ENCODE measurements at regions not wholly inside any gene's neighbourhood (a gene's known extent, or its start where the extent isn't known, plus 50 kb on each side); places are given as distances from the start of the nearest gene placed in this dataset.

- TF ChIP-seq EP300 (IDR thresholded peaks at IDR 0.05; ENCODE audit: borderline replicate concordance) = no peak
- no peak for TF ChIP-seq CEBPB (IDR thresholded peaks at IDR 0.05)
- TF ChIP-seq ZBTB7A (IDR thresholded peaks at IDR 0.05; ENCODE audit: low read depth) = no peak
- no peak for TF ChIP-seq FOXM1 (IDR thresholded peaks at IDR 0.05; ENCODE audit: borderline replicate concordance, low read depth)
- no peak for TF ChIP-seq RAD21 (IDR thresholded peaks at IDR 0.05; ENCODE audit: low read depth)
- no peak for TF ChIP-seq NFIC (IDR thresholded peaks at IDR 0.05)
- TF ChIP-seq EGR1 (IDR thresholded peaks at IDR 0.05) = no peak
- no peak for TF ChIP-seq TEAD4 (IDR thresholded peaks at IDR 0.05)
Measured at GRCh38 chr12:115078990-115079389, 395.0 kb upstream of the TBX3 start.

GRCh38 chr12:115078334-115078733 lies 394.4 kb upstream of the TBX3 start:
- no peak for TF ChIP-seq CEBPB (IDR thresholded peaks at IDR 0.05)

- TF ChIP-seq FOXM1 (IDR thresholded peaks at IDR 0.05; ENCODE audit: borderline replicate concordance, low read depth) = no peak
- no peak for TF ChIP-seq CEBPB (IDR thresholded peaks at IDR 0.05)
- TF ChIP-seq CREB1 (IDR thresholded peaks at IDR 0.05; ENCODE audit: low read depth) = no peak
- TF ChIP-seq RAD21 (IDR thresholded peaks at IDR 0.05; ENCODE audit: low read depth) = no peak
- TF ChIP-seq NFIC (IDR thresholded peaks at IDR 0.05) = no peak
- TF ChIP-seq, protein P1, sequence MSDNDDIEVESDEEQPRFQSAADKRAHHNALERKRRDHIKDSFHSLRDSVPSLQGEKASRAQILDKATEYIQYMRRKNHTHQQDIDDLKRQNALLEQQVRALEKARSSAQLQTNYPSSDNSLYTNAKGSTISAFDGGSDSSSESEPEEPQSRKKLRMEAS (IDR thresholded peaks at IDR 0.05) = no peak
- no peak for TF ChIP-seq EP300 (IDR thresholded peaks at IDR 0.05; ENCODE audit: borderline replicate concordance)
- TF ChIP-seq TCF12 (IDR thresholded peaks at IDR 0.05; ENCODE audit: low read depth) = no peak
- no peak for TF ChIP-seq TAF1 (IDR thresholded peaks at IDR 0.05; ENCODE audit: low read depth)
Measured at GRCh38 chr12:115075552-115076170, 391.7 kb upstream of the TBX3 start.

DNA sequence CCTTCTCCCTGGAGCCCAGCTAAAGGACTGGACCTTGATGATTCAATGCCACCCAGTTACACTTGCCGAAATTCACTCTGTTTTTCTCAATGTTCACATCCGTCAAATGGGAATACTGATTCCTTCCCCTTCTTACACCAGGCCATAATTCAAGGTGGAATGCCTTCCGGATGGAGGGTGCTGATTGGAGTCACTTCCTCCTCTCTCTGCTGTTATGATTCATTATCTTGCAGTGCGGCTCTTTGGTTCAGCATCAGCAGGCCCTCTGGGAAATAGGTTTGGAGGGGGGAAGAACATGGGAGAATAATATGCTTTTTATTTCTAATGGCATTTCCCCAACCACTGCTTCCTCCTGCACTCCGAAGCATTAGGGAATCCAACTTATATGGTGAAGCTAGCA lies 390.6 kb upstream of the TBX3 start:
- no peak for TF ChIP-seq EP300 (IDR thresholded peaks at IDR 0.05; ENCODE audit: borderline replicate concordance)
- no peak for TF ChIP-seq TEAD4 (IDR thresholded peaks at IDR 0.05)
- no peak for TF ChIP-seq NFIC (IDR thresholded peaks at IDR 0.05)
- TF ChIP-seq TCF12 (IDR thresholded peaks at IDR 0.05; ENCODE audit: low read depth) = no peak
- TF ChIP-seq TAF1 (IDR thresholded peaks at IDR 0.05; ENCODE audit: low read depth) = no peak
- TF ChIP-seq USF1 (IDR thresholded peaks at IDR 0.05) = no peak
- TF ChIP-seq REST (IDR thresholded peaks at IDR 0.05; ENCODE audit: low read depth) = no peak
- TF ChIP-seq RAD21 (IDR thresholded peaks at IDR 0.05; ENCODE audit: low read depth) = no peak
- TF ChIP-seq EGR1 (IDR thresholded peaks at IDR 0.05) = no peak

- TF ChIP-seq YY1 (IDR thresholded peaks at IDR 0.05; ENCODE audit: low read depth) (no peak), TCF12 (IDR thresholded peaks at IDR 0.05; ENCODE audit: low read depth) (no peak), CEBPB (IDR thresholded peaks at IDR 0.05) (no peak), EGR1 (IDR thresholded peaks at IDR 0.05) (no peak), ZBTB7A (IDR thresholded peaks at IDR 0.05; ENCODE audit: low read depth) (no peak), REST (IDR thresholded peaks at IDR 0.05; ENCODE audit: low read depth) (no peak), CREB1 (IDR thresholded peaks at IDR 0.05; ENCODE audit: low read depth) (no peak)
- TF ChIP-seq, protein P1 (IDR thresholded peaks at IDR 0.05) = no peak
Measured at GRCh38 chr12:115072712-115073111, 388.7 kb upstream of the TBX3 start.

GRCh38 chr12:115070313-115070712 lies 386.3 kb upstream of the TBX3 start:
- no peak for TF ChIP-seq TEAD4 (IDR thresholded peaks at IDR 0.05)
- TF ChIP-seq REST (IDR thresholded peaks at IDR 0.05; ENCODE audit: low read depth) = no peak
- no peak for TF ChIP-seq EGR1 (IDR thresholded peaks at IDR 0.05)
